HL-60 (cell line): ENCODE measurements at regions not wholly inside any gene's neighbourhood (a gene's known extent, or its start where the extent isn't known, plus 50 kb on each side); places are given as distances from the start of the nearest gene placed in this dataset.

Source experiments
- DNase-seq, 2 experiments: peaks; one replicate each; pipeline ENCODE4 v3.0.0-alpha.2; 2010 to 2020; ENCODE audit warnings: low read depth in 1 of 2, low spot score in 1 of 2
- H3K27ac ChIP-seq: fragments of 250-450 bp; sonication (Bioruptor Pico); replicated peaks from 2 replicates; pipeline ENCODE4 v1.5.1; 2020; ENCODE audit warnings: mild to moderate bottlenecking, moderate library complexity
- H3K27me3 ChIP-seq: fragments of 250-450 bp; sonication (Bioruptor Pico); 2 replicates; pipeline ENCODE4 v1.5.1; 2021; ENCODE audit warnings: mild to moderate bottlenecking, moderate library complexity; ENCODE audit not compliant: insufficient read depth, poor library complexity, severe bottlenecking
- H3K4me3 ChIP-seq: replicated peaks from 2 replicates; pipeline ENCODE4 v1.5.1; 2011; ENCODE audit warnings: mild to moderate bottlenecking, control low read depth, low read length; ENCODE audit not compliant: insufficient read depth
- CTCF ChIP-seq: IDR thresholded peaks from one replicate; pipeline ENCODE4 v1.5.1; 2011; ENCODE audit warnings: low read length, control low read depth, inconsistent platforms; ENCODE audit not compliant: insufficient read depth
- GABPA ChIP-seq: IDR thresholded peaks from 2 replicates; pipeline ENCODE4 v1.6.1; 2012; ENCODE audit warnings: low read depth
- POLR2AphosphoS5 ChIP-seq: IDR thresholded peaks from 2 replicates; pipeline ENCODE4 v1.6.1; 2012; ENCODE audit warnings: low read depth
- REST ChIP-seq: IDR thresholded peaks from 2 replicates; pipeline ENCODE4 v1.6.1; 2012; ENCODE audit warnings: low read depth; ENCODE audit not compliant: insufficient replicate concordance
- SPI1 ChIP-seq: IDR thresholded peaks from 2 replicates; pipeline ENCODE4 v1.6.1; 2012; ENCODE audit warnings: low read depth, mild to moderate bottlenecking, borderline replicate concordance

DNA sequence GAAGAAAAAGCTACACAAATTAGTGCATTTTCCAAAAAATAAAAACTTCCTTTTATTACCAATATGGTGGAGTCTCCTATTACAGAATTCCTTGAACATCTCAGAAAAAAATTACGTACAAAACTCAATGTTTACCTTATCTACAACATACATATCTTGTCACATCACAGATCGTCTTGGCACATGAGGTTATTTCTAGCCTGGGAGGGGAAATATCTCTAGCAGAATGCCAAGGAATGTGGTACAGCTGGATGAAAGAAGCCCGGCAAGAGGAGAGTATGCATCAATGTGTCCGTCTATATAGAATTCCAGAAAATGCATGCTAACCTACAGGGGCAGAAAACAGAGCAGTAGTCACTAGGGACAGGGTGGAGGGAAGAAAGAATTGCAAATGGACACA is 443.8 kb downstream of the ZSWIM6 start:
- Histone ChIP-seq H3K27ac (no peak overlapping the region), H3K27me3 (no peaks in the 10 kb centered on the region), H3K4me3 (no peak overlapping the region)
- TF ChIP-seq GABPA (no peak), CTCF (no peak), POLR2AphosphoS5 (no peak), REST (no peak), SPI1 (no peak)
- DNase-seq: no peak

DNA sequence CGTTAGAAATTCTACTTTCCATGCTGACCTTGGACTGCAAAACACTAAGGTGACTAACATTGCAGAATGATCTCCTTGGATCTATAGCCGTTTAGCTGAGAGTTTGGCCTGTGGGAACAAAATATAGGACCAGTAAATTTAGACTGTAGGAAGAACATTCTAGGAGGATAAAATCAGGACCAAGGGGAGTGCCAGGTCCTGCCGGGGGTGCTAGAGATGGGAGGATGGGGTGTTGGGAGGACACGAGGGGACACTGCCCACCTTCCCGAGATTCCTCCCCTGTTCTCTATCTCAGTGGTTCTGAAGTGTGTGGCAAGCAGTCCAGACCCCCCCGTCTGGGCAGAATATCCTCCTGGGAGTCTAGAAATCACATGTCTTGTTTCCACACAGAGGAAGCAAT is 445.2 kb downstream of the ZSWIM6 start:
- Histone ChIP-seq H3K27ac (no peak overlapping the region), H3K27me3 (no peaks in the 10 kb centered on the region), H3K4me3 (no peak overlapping the region)
- TF ChIP-seq POLR2AphosphoS5 (no peak), GABPA (no peak), SPI1 (no peak)
- DNase-seq: no peak

DNA sequence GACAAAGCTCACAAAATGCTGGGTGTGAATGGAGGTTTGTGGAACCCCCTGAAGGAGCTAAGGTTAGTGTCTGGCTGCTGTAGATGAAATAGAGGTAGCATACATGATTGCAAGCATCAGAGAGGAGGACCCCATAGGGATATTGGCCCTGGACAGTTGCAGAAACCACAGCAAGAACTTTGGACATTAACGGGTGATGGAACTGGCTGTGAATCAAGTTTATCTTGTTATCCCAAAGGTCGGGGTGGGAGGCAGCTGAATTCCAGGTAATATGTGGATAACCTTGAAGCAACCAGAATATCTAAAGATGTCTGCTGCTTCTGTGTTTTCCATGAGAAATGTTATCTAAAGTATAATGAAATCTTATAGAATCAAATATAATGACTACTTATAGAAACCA is 447.7 kb downstream of the ZSWIM6 start:
- Histone ChIP-seq H3K27ac (no peak overlapping the region), H3K27me3 (no peaks in the 10 kb centered on the region), H3K4me3 (no peak overlapping the region)
- DNase-seq: no peak
- TF ChIP-seq POLR2AphosphoS5 (no peak), CTCF (no peak), SPI1 (no peak), REST (no peak), GABPA (no peak)

DNA sequence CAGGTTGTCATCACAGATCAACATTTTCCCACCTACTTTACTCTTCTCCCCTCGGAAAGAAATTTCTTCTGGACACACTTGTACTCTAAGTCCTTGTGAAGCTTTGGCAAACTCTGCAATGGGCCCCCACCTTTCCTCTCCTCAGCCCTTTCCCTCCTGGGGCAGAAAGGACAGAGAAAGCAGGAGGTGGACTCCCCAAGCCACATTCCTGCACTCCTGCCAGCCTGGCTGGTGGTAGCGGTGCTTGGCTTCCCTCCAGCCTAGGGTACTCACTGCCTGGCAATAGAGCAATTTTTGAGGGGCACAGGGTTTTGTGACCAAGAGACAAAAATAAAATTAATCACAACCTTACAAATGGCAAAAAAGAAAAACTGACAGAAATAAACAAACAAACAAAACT is 451.4 kb downstream of the ZSWIM6 start:
- H3K27me3 ChIP-seq: no peaks in the 10 kb centered on the region
- DNase-seq: no peak
- H3K27ac ChIP-seq: no peak overlapping the region
- H3K4me3 ChIP-seq: no peak overlapping the region
- TF ChIP-seq REST (no peak), CTCF (no peak), SPI1 (no peak), POLR2AphosphoS5 (no peak), GABPA (no peak)
